GM10266 (cell line): ENCODE measurements at regions not wholly inside any gene's neighbourhood (a gene's known extent, or its start where the extent isn't known, plus 50 kb on each side); places are given as distances from the start of the nearest gene placed in this dataset.

Source experiments
- DNase-seq: peaks from one replicate; pipeline ENCODE4 v3.0.0; 2012; ENCODE audit errors: extremely low spot score
- TF ChIP-seq, protein P1 (sequence below): IDR thresholded peaks from 2 replicates; pipeline ENCODE4 v1.5.1; 2012; ENCODE audit warnings: mild to moderate bottlenecking, low read depth; ENCODE audit not compliant: control insufficient read depth, insufficient read depth; ENCODE audit errors: missing control alignments

DNA sequence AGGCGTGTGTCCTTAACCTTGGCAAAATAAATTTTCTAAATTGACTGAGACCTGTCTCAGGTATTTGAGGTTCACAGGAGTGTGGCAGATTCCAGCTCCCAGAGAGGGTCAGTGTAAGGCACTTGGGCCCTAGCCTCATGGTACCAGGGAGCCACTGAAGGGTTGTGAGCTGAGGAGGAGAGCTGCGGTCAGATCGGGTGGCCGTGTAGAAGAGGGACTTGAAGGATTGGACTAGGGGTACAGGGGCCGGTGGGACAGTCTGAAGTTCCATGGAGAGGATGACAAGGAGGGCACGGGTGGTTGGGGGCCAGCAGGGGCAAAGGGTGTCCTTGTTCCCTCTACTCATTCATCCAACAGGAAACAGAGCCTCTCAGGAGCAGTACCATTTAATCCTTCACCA, 327.0 kb upstream of the HS6ST1 start:
- DNase-seq, result no peak
- TF ChIP-seq, protein P1, sequence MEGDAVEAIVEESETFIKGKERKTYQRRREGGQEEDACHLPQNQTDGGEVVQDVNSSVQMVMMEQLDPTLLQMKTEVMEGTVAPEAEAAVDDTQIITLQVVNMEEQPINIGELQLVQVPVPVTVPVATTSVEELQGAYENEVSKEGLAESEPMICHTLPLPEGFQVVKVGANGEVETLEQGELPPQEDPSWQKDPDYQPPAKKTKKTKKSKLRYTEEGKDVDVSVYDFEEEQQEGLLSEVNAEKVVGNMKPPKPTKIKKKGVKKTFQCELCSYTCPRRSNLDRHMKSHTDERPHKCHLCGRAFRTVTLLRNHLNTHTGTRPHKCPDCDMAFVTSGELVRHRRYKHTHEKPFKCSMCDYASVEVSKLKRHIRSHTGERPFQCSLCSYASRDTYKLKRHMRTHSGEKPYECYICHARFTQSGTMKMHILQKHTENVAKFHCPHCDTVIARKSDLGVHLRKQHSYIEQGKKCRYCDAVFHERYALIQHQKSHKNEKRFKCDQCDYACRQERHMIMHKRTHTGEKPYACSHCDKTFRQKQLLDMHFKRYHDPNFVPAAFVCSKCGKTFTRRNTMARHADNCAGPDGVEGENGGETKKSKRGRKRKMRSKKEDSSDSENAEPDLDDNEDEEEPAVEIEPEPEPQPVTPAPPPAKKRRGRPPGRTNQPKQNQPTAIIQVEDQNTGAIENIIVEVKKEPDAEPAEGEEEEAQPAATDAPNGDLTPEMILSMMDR, result no peak

DNA sequence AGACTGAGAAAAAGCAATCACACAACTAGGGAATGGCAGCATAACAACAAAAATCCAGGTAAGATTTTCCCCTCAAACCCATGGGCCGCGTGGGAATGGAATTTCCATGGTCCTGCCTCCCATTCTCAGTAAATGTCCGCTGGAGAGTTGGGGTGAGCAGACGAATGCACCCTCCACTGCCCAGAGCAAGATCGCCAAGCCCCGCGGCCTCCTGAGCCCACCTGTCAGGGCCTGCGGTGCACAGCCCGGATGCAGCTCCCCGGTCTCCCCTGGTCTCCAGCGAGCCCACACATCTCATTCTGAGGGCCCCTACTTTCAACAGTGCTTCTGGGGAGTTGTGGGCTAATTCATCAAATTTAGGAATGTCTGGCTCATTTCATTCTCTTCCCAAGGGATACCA, 327.4 kb upstream of the HS6ST1 start:
- no peak for DNase-seq
- TF ChIP-seq, protein P1, result no peak

DNA sequence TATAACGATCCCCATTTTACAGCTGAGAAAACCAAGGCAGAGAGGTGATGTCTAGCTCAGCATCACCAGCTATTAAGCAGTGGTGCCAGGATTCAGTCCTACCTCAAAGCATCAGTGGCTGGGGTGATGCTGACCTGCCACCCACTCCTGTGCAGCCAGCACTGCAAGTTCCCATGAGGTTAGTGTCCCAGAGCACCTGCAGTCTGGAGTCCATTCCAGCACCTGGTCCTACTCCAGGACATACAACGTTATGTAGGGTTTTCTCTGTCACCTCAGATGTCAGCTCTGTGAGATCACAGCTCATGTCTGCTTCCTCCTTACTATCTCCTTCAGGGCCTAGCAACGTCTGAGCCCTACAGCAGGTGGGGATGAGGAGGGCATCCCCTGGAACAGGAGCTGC, 328.0 kb upstream of the HS6ST1 start:
- TF ChIP-seq, protein P1, result no peak

DNA sequence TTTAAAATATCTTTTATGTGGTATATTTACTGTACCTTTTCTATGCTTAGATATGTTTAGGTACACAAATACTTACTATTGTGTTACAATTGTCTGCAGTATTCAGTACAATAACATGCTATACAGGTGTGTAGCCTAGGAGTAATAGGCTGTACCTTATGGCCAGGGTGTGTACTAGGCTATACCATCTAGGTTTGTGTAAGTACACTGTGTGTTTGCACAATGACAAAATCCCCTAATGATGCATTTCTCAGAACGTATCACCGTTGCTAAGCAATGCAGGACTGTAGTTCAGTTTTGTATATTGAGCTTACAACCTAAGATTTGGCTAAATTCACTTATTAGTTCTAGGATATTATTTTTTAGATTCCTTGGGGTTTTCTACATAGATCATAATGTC, 332.3 kb upstream of the HS6ST1 start:
- no peak for DNase-seq
- TF ChIP-seq, protein P1, result no peak

More for the DNA sequence above, 328.0 kb upstream of the HS6ST1 start:
- no peak for DNase-seq

DNA sequence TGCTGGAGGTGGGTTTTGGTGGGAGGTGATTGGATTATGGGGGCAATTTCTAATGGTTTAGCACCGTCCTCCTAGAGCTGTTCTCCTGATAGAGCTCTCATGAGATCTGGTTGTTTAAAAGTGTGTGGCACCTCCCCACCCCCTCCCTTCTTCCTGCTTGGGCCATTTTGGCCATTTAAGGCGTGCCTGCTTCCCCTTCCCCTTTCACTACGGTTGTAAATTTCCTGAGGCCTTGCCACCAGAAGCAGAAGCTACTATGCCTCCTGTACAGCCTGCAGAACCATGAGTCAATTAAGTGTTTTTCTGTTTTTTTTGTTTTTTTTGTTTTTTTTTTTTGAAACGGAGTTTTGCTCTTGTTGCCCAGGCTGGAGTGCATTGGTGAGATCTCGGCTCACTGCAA, 335.7 kb upstream of the HS6ST1 start:
- TF ChIP-seq, protein P1, result no peak
- DNase-seq, result no peak

DNA sequence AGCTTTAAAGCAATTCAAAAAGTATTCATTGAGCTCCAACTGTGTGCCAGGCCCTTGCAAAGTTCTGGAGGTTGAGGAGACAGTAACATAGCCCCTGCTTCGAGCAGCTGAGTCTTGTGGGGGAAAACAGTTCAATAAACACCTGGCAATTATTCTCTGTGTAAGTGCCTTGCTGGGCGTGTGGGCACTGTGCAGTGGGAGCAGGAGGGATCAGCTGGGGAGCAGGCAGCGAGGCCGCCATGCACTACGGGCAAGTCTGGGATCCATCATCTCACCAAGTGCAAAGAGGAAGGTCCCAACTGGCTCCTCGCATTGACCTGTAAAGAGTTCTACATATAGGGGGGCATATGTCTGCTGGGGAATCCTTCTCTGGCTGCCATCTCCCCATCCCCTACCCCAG, 342.2 kb upstream of the HS6ST1 start:
- TF ChIP-seq, protein P1, result no peak
- no peak for DNase-seq

DNA sequence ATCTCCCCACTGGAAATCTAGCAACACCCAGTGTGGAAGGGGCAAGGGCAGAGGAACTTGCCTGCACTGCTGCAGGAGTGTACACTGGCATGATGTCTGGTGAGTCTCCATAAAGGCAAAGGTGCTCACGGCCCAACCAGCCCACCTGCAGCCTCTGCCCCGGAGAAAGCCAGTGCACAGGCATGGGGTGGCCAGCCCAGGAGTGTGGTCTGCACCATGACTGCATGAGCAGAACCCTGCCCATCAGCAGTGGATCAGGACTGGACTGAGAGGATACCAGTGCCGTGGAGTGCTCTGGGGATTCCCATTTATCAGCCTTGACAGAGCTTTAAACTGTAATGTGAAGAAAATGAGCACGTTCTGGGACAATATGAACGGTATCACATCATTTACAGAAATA, 342.6 kb upstream of the HS6ST1 start:
- TF ChIP-seq, protein P1, result no peak

More for the DNA sequence above, 342.6 kb upstream of the HS6ST1 start:
- no peak for DNase-seq
